ENCODE measurements at regions not wholly inside any gene's neighbourhood (a gene's known extent, or its start where the extent isn't known, plus 50 kb on each side); places are given as distances from the start of the nearest gene placed in this dataset.

- Histone ChIP-seq H3K27ac (no peak overlapping the region), H3K27me3 (replicated peaks; ENCODE audit: insufficient read depth) (no peaks in the 10 kb centered on the region)
Measured at GRCh38 chr16:5480431-5481195, 383.0 kb upstream of the EEF2KMT start.

GRCh38 chr16:5479926-5480325 lies 382.3 kb upstream of the EEF2KMT start:
- TF ChIP-seq CTCF (IDR thresholded peaks at IDR 0.05) = no peak
- no peak for DNase-seq (ENCODE audit: low spot score)
- H3K36me3 ChIP-seq = no peaks in the 10 kb centered on the region
- no peaks in the 10 kb centered on the region for H3K4me1 ChIP-seq (ENCODE audit: control insufficient read depth in 1 of 2, low read depth in 2 of 2)
- H3K4me3 ChIP-seq = no peak overlapping the region
- no peak overlapping the region for H3K27ac ChIP-seq
- H3K9me3 ChIP-seq = no peaks in the 10 kb centered on the region
- no peaks in the 10 kb centered on the region for H3K27me3 ChIP-seq (replicated peaks; ENCODE audit: insufficient read depth)
- ATAC-seq (ENCODE audit: insufficient number of reproducible peaks, low FRiP score, low read depth) = no peak

More at GRCh38 chr16:5480431-5481195, 383.0 kb upstream of the EEF2KMT start:
- Histone ChIP-seq H3K36me3 (no peaks in the 10 kb centered on the region), H3K4me3 (no peak overlapping the region), H3K9me3 (no peaks in the 10 kb centered on the region), H3K4me1 (ENCODE audit: control insufficient read depth in 1 of 2, low read depth in 2 of 2) (no peaks in the 10 kb centered on the region)
- DNase-seq (ENCODE audit: low spot score) = no peak
- no peak for ATAC-seq (ENCODE audit: insufficient number of reproducible peaks, low FRiP score, low read depth)
- no peak for TF ChIP-seq CTCF (IDR thresholded peaks at IDR 0.05)

- DNase-seq (ENCODE audit: low spot score) (no peak), ATAC-seq (ENCODE audit: insufficient number of reproducible peaks, low FRiP score, low read depth) (no peak)
- no peaks in the 10 kb centered on the region for H3K27me3 ChIP-seq (replicated peaks; ENCODE audit: insufficient read depth)
- TF ChIP-seq CTCF (IDR thresholded peaks at IDR 0.05) = no peak
- H3K4me3 ChIP-seq = no peak overlapping the region
- no peaks in the 10 kb centered on the region for H3K36me3 ChIP-seq
- no peaks in the 10 kb centered on the region for H3K4me1 ChIP-seq (ENCODE audit: control insufficient read depth in 1 of 2, low read depth in 2 of 2)
- H3K27ac ChIP-seq = no peak overlapping the region
- H3K9me3 ChIP-seq = no peaks in the 10 kb centered on the region
Measured at GRCh38 chr16:5478036-5478435, 380.4 kb upstream of the EEF2KMT start.

- DNase-seq (ENCODE audit: low spot score) = no peak
- Histone ChIP-seq H3K36me3 (no peaks in the 10 kb centered on the region), H3K9me3 (no peaks in the 10 kb centered on the region), H3K27ac (no peak overlapping the region), H3K27me3 (replicated peaks; ENCODE audit: insufficient read depth) (no peaks in the 10 kb centered on the region), H3K4me3 (no peak overlapping the region), H3K4me1 (ENCODE audit: control insufficient read depth in 1 of 2, low read depth in 2 of 2) (no peaks in the 10 kb centered on the region)
- no peak for TF ChIP-seq CTCF (IDR thresholded peaks at IDR 0.05)
- no peak for ATAC-seq (ENCODE audit: insufficient number of reproducible peaks, low FRiP score, low read depth)
Measured at GRCh38 chr16:5477251-5477650, 379.7 kb upstream of the EEF2KMT start.

GRCh38 chr16:5472552-5472951 lies 375.0 kb upstream of the EEF2KMT start:
- Histone ChIP-seq H3K27ac (no peak overlapping the region), H3K27me3 (replicated peaks; ENCODE audit: insufficient read depth) (no peaks in the 10 kb centered on the region), H3K9me3 (no peaks in the 10 kb centered on the region), H3K4me3 (no peak overlapping the region), H3K36me3 (no peaks in the 10 kb centered on the region), H3K4me1 (ENCODE audit: control insufficient read depth in 1 of 2, low read depth in 2 of 2) (no peaks in the 10 kb centered on the region)
- TF ChIP-seq CTCF (IDR thresholded peaks at IDR 0.05) = no peak
- DNase-seq (ENCODE audit: low spot score) (no peak), ATAC-seq (ENCODE audit: insufficient number of reproducible peaks, low FRiP score, low read depth) (no peak)

Measured in thoracic aorta (tissue), 2 donors.